Heart right ventricle (tissue), 16 donors: ENCODE measurements at regions not wholly inside any gene's neighbourhood (a gene's known extent, or its start where the extent isn't known, plus 50 kb on each side); places are given as distances from the start of the nearest gene placed in this dataset.

Source experiments
- ATAC-seq, 8 donors: fragments of 200-7000 bp; cut with Tn5 transposase; one replicate each; pipeline ENCODE4 v1.9.1; 2020; ENCODE audit warnings: mild to moderate bottlenecking in 8 of 8, moderate library complexity in 8 of 8, moderate number of reproducible peaks in 1 of 8
- DNase-seq, 2 donors: peaks; one replicate each; pipeline ENCODE4 v3.0.0-alpha.2; 2020
- H3K27ac ChIP-seq, 10 donors: fragments of 200-600 bp; sonication (generic) in 2 of 10; one replicate each; pipeline versions ENCODE4 v1.5.0 to v1.8.0; 2020 to 2022; ENCODE audit warnings: mild to moderate bottlenecking in 3 of 10
- H3K27me3 ChIP-seq, 7 donors: fragments of 200-600 bp; one replicate each; pipeline ENCODE4 v1.8.0; 2021 to 2022; ENCODE audit warnings: mild to moderate bottlenecking in 2 of 7
- H3K36me3 ChIP-seq, 9 donors: fragments of 200-600 bp; sonication (generic) in 1 of 9; one replicate each; pipeline versions ENCODE4 v1.5.0 to v1.8.0; 2020 to 2022; ENCODE audit warnings: mild to moderate bottlenecking in 2 of 9
- H3K4me1 ChIP-seq, 9 donors: fragments of 200-600 bp; sonication (generic) in 1 of 9; one replicate each; pipeline versions ENCODE4 v1.5.0 to v1.8.0; 2020 to 2022; ENCODE audit warnings: mild to moderate bottlenecking in 4 of 9
- H3K4me3 ChIP-seq, 10 donors: fragments of 200-600 bp; sonication (generic) in 2 of 10; one replicate each; pipeline versions ENCODE4 v1.5.0 to v1.8.0; 2020 to 2022; ENCODE audit warnings: mild to moderate bottlenecking in 7 of 10, moderate library complexity in 2 of 10
- H3K9me3 ChIP-seq, 11 donors: fragments of 200-600 bp in 10 of 11; sonication (generic) in 2 of 11; one replicate each; pipeline versions ENCODE4 v1.5.0 to v1.8.0; 2013 to 2022; ENCODE audit warnings: mild to moderate bottlenecking in 2 of 11, control low read depth in 1 of 11, moderate library complexity in 1 of 11
- WGBS, 2 donors: extraction: QIAGEN DNeasy Blood & Tissue Kit; methylation state at CpG; one replicate each; pipeline ENCODE4 v1.1.7; 2013; ENCODE audit warnings: inconsistent platforms in 1 of 2; 5-methylcytosine and 5-hydroxymethylcytosine counted together
- intact Hi-C, 10 donors: fragments of 100-400 bp; cut with DNase I; formaldehyde crosslinking; loops; one replicate each; pipeline versions ENCODE4 v1.11.1 to v1.14.2; 2022
- TF ChIP-seq, protein P1 (sequence below), 9 donors: fragments of 200-600 bp; sonication (generic) in 2 of 9; IDR thresholded peaks; one replicate each; pipeline versions ENCODE4 v1.5.0 to v1.8.0; 2021 to 2022; ENCODE audit warnings: antibody characterized with exemption in 9 of 9, mild to moderate bottlenecking in 5 of 9, moderate library complexity in 1 of 9
- donor health status: Arrhythmogenic right ventricular cardiomyopathy.
- donor health status: ischemic (EF 13 %, LVEDD 7.1; RV severe dilation, severe dysfunction).
- donor health status: healthy with polysubstance abuse.
- donor health status: DM: no; HTN: yes; CAD: no.
- donor health status: DM: no; HTN: no; CAD: no.
- donor health status: ischemic (EF 25% LVEDD 6.9; RV normal size, moderate dysfunction).
- donor health status: ischemic (EF 25% LVEDD 5.7; RV mildly dilated, moderate dysfunction).
- donor health status: healthy.
- donor health status: DM: yes; HTN: yes; CAD: no.
- donor health status: Ischemic cardiomyopathy.
- donor health status: ischemic (EF 35%, LVEDD 5.7; RV mildly dilated, moderate dysfunction).
- donor health status: nonischemic (EF 11% LVEDD 7.7; RV severe dilation, severe dysfunction).
- donor health status: DM: yes; HTN: yes; CAD: no.
- donor health status: PGD.
- donor health status: ischemic (EF 29% LVEDD 5.4; RV normal size, mild dysfunction).
- donor health status: nonischemic (EF 23%, LVEDD 6.1; RV moderate dilation, normal function).

DNA sequence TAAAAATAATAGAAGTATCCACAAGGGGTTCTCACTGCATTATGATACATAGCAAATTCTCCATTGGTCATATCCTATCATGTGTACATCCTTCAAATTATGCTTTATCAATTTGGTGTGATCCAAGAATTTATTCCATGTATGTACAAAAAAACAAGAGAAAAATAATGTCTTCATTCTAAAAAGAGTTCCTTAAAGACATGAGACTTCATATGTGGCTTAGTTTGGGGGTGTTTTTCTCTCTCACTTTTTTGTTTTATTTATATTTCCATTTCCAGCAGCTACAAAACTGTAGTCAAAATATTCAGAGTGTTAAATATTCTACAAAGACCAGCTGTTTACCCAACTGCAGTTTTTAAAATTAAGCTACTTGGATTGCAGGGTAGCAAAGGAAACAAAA, 972.0 kb downstream of the DTWD2 start:
- Histone ChIP-seq H3K4me3 (no peak overlapping the region), H3K27me3 (no peaks in the 10 kb centered on the region), H3K4me1 (no peaks in the 10 kb centered on the region), H3K27ac (no peak overlapping the region), H3K9me3 (no peaks in the 10 kb centered on the region), H3K36me3 (no peaks in the 10 kb centered on the region)
- TF ChIP-seq, protein P1, sequence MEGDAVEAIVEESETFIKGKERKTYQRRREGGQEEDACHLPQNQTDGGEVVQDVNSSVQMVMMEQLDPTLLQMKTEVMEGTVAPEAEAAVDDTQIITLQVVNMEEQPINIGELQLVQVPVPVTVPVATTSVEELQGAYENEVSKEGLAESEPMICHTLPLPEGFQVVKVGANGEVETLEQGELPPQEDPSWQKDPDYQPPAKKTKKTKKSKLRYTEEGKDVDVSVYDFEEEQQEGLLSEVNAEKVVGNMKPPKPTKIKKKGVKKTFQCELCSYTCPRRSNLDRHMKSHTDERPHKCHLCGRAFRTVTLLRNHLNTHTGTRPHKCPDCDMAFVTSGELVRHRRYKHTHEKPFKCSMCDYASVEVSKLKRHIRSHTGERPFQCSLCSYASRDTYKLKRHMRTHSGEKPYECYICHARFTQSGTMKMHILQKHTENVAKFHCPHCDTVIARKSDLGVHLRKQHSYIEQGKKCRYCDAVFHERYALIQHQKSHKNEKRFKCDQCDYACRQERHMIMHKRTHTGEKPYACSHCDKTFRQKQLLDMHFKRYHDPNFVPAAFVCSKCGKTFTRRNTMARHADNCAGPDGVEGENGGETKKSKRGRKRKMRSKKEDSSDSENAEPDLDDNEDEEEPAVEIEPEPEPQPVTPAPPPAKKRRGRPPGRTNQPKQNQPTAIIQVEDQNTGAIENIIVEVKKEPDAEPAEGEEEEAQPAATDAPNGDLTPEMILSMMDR (IDR thresholded peaks at IDR 0.05): no peak
- no peak for ATAC-seq
- no peak for DNase-seq
- intact Hi-C loops: no loop called here

DNA sequence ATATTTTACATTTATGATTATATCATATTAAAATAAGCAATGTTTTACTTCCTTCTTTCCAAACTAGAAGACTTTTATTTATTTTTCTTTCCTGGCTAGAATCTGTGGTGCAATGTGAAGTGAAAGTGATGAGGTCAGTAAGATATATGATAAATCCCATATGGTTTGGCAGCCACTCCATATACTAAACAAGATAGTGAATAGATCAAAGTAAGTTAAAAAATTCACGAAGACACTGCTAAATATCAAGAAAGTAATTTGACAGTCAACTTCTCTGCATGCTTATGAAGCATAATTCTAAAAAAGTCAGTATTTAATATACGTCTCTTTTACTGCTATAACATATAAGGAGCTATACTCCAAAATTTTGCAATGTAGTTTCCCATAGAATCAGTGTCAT, 972.8 kb downstream of the DTWD2 start:
- ATAC-seq (no peak), DNase-seq (no peak)

DNA sequence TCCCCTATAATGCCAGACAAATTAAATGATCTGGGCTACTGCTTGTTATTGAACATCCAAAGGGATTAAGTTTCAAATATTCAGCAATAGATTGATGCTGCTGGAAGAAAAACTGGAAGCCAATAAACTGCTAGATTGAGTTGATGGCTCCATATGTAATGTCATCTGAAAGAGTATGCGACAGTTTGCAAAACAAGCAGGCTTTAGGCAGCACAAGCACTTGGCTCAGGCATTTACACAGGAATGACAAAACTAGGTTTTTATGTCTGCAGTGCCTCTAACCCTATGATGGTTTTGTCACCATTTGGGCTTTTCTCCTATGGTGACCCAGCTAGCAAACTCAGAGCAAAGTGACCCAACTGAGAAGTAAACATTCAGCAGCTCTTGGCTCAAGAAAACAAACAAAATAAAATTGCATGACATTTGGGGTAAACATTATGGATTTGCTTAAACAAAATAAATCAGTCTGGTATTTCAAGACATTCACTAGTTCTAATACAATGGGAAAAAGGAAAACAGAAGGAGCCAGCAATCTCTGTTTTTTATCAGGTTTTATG, 978.5 kb downstream of the DTWD2 start:
- 91 to 94% methylated on average over 1 of the region's 1 CpG for WGBS, 2 donors
- Histone ChIP-seq H3K4me3 (no peak overlapping the region), H3K9me3 (no peaks in the 10 kb centered on the region), H3K36me3 (no peaks in the 10 kb centered on the region), H3K4me1 (peaks cover 0 to 17% (median 3%) of the 10 kb centered on the region in 9 donors), H3K27ac (no peak overlapping the region), H3K27me3 (no peaks in the 10 kb centered on the region)
- intact Hi-C loops: no loop called here
- ATAC-seq (no peak), DNase-seq (no peak)
- TF ChIP-seq, protein P1 (IDR thresholded peaks at IDR 0.05): no peak

More for the DNA sequence above, 972.8 kb downstream of the DTWD2 start:
- TF ChIP-seq, protein P1 (IDR thresholded peaks at IDR 0.05): no peak
- Histone ChIP-seq H3K36me3 (no peaks in the 10 kb centered on the region), H3K9me3 (no peaks in the 10 kb centered on the region), H3K27ac (no peak overlapping the region), H3K4me3 (no peak overlapping the region), H3K4me1 (no peaks in the 10 kb centered on the region), H3K27me3 (no peaks in the 10 kb centered on the region)
- 75% methylated on average over 2 of the region's 2 CpGs for WGBS, 2 donors
- intact Hi-C loops: no loop called here

DNA sequence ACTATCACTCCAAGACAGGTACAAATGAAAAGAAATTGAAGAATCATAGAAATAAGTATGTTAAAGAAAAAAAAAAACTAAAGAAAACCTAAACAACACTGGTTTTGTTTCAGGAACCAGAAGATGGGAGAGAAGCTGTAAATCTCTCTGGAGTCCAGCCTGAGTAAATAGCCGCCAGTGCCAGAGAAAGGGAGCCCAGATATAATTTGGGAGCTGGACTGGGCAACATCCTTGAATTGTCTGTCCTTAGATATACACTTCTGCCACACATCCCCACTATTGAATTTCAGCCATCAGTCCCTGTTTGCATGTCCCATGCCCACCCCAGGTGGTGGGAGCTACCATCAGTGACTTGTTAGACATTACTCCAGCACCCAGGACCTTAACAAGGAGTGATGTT, 979.6 kb downstream of the DTWD2 start:
- no peak for ATAC-seq
- DNase-seq: no peak
- WGBS, 2 donors: 65 to 67% methylated on average over 1 of the region's 1 CpG

More for the DNA sequence above, 979.6 kb downstream of the DTWD2 start:
- no peak overlapping the region for H3K4me3 ChIP-seq
- H3K36me3 ChIP-seq: no peaks in the 10 kb centered on the region
- intact Hi-C loops: no loop called here
- TF ChIP-seq, protein P1 (IDR thresholded peaks at IDR 0.05): no peak
- no peaks in the 10 kb centered on the region for H3K27me3 ChIP-seq
- no peak overlapping the region for H3K27ac ChIP-seq
- peaks cover 0 to 17% (median 3%) of the 10 kb centered on the region in 9 donors for H3K4me1 ChIP-seq
- H3K9me3 ChIP-seq: no peaks in the 10 kb centered on the region
